ENCODE measurements at regions not wholly inside any gene's neighbourhood (a gene's known extent, or its start where the extent isn't known, plus 50 kb on each side); places are given as distances from the start of the nearest gene placed in this dataset.

DNA sequence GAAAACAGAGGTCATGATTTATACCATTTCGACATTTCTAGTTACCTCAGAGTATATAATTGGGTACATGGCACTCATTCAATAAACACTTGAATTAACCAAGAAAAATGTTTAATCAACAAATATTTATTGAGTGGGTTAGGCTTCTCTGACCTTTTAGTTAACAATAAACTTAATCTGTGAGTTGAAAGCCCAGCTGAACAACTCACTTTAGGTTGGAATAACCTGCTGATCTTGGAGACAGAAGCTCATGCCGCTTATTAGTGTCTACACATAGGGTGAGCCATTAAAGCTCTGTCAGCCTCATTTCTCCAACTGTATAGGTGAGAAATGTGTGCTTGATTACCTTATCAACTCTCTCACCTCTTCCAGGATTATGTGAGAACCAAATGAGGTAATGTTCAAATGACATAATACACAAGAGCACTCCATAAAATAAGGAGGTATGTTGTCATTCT, 98.2 kb upstream of the DTNBP1 start:
- no peak overlapping the region for H4K8ac ChIP-seq (replicated peaks; ENCODE audit: insufficient read length, low read depth, low read length)
- H4K91ac ChIP-seq (ENCODE audit: insufficient read length, low read depth, low read length), result no peak overlapping the region
- H2BK15ac ChIP-seq (ENCODE audit: low read depth, low read length), result no peak overlapping the region
- H2AFZ ChIP-seq (ENCODE audit: low read length), result no peak overlapping the region
- H3K18ac ChIP-seq (ENCODE audit: insufficient read length, low read depth, low read length), result no peak overlapping the region
- Mint-ChIP-seq H3K36me3 (ENCODE audit: insufficient read depth in 1 of 3, low read depth in 3 of 3) (no peaks in the 10 kb centered on the region; a peak in 1 of 7 replicates), H3K9me3 (peaks cover 0 to 6% of the 10 kb centered on the region in 2 experiments; a peak in 2 of 5 replicates), H3K4me1 (peaks cover 3 to 10% of the 10 kb centered on the region in 2 experiments), H3K4me3 (no peak overlapping the region), H3K27ac (no peak overlapping the region), H3K27me3 (ENCODE audit: low read depth) (peaks cover 3% of the 10 kb centered on the region; the same call in 1 of the 2 replicates)
- H2BK5ac ChIP-seq (ENCODE audit: insufficient read length, low read length), result no peak overlapping the region
- no peak for DNase-seq
- H3K27me3 ChIP-seq (ENCODE audit: insufficient read depth, low read length), result no peaks in the 10 kb centered on the region
- H2AK5ac ChIP-seq (ENCODE audit: insufficient read length, low read length), result no peak overlapping the region
- no peaks in the 10 kb centered on the region for H3K79me1 ChIP-seq (ENCODE audit: insufficient read depth, low read depth, low read length, poor library complexity, severe bottlenecking)
- no CpG with 5 or more reads among the region's 2 CpGs for WGBS (ENCODE audit: extremely low coverage, insufficient read length, low lambda C conversion rate)
- H3K23me2 ChIP-seq (ENCODE audit: insufficient read length, low read depth, low read length, poor library complexity, severe bottlenecking), result no peaks in the 10 kb centered on the region
- H3K56ac ChIP-seq (ENCODE audit: insufficient read length, low read depth, low read length), result no peak overlapping the region
- no peak overlapping the region for H3K9ac ChIP-seq (ENCODE audit: extremely low read depth, insufficient read length, low read length)
- H4K20me1 ChIP-seq (ENCODE audit: control insufficient read depth, insufficient read depth, insufficient read length), result no peaks in the 10 kb centered on the region
- H2BK120ac ChIP-seq (ENCODE audit: low read depth, low read length, poor library complexity, severe bottlenecking), result no peak overlapping the region
- no peak overlapping the region for H4K5ac ChIP-seq (ENCODE audit: insufficient read length, low read depth, low read length)
- H3T11ph ChIP-seq (ENCODE audit: low read length), result no peak overlapping the region
- H3K14ac ChIP-seq (ENCODE audit: insufficient read depth, low read length), result no peak overlapping the region
- no peak overlapping the region for H3K4ac ChIP-seq (ENCODE audit: low read depth, low read length)
- no peak overlapping the region for H3K4me2 ChIP-seq (ENCODE audit: insufficient read depth, insufficient read length, low read length)
- no peak for TF ChIP-seq CTCF (conservative IDR thresholded peaks at IDR 0.05)
- no peak overlapping the region for H2BK12ac ChIP-seq (ENCODE audit: insufficient read length, low read depth, low read length)
- H2BK20ac ChIP-seq (ENCODE audit: low read depth, low read length, poor library complexity, severe bottlenecking), result no peak overlapping the region
- no peaks in the 10 kb centered on the region for H3K4me1 ChIP-seq (ENCODE audit: insufficient read depth, low read length)
- no peaks in the 10 kb centered on the region for H3K9me3 ChIP-seq (ENCODE audit: control insufficient read depth, low read depth, low read length)
- no peak overlapping the region for H3K27ac ChIP-seq (ENCODE audit: insufficient read length, low read depth, low read length)
- no peak overlapping the region for H3K23ac ChIP-seq (ENCODE audit: insufficient read length, low read depth, low read length)
- no peaks in the 10 kb centered on the region for H3K79me2 ChIP-seq (ENCODE audit: insufficient read depth, low read length)
